Breast epithelium (tissue), 3 donors: ENCODE measurements at regions not wholly inside any gene's neighbourhood (a gene's known extent, or its start where the extent isn't known, plus 50 kb on each side); places are given as distances from the start of the nearest gene placed in this dataset.

Experiments
- POLR2AphosphoS5 ChIP-seq, 3 donors: sonication (generic); formaldehyde crosslinking; IDR thresholded peaks; one replicate each; pipeline ENCODE4 v1.6.1; 2017; ENCODE audit warnings: antibody characterized with exemption in 3 of 3
- TF ChIP-seq, protein P1 (sequence below), 3 donors: fragments of 450-650 bp; IDR thresholded peaks; one replicate each; pipeline ENCODE4 v1.5.1; 2016 to 2017; ENCODE audit warnings: antibody characterized with exemption in 3 of 3, mild to moderate bottlenecking in 3 of 3, moderate library complexity in 3 of 3

DNA sequence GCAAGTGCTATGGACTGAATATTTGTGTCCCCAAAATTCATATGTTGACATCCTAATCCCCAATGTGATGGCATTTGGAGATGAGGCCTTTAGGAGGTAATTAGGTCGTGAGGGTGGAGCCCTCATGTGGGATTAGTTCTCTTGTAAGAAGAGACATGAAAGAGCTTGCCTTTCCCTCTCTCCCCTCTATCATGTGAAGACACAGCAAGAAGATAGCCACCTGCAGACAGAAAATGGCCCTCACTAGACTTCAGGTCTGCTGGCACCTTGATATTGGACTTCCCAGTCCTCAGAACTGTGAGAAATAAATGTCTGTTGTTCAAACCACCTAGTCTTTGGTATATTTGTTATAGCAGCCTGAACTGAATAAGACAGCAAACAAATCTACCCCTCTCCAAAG is 75.1 kb upstream of the TBX20 start:
- TF ChIP-seq POLR2AphosphoS5 (IDR thresholded peaks at IDR 0.05) = no peak
- TF ChIP-seq, protein P1, sequence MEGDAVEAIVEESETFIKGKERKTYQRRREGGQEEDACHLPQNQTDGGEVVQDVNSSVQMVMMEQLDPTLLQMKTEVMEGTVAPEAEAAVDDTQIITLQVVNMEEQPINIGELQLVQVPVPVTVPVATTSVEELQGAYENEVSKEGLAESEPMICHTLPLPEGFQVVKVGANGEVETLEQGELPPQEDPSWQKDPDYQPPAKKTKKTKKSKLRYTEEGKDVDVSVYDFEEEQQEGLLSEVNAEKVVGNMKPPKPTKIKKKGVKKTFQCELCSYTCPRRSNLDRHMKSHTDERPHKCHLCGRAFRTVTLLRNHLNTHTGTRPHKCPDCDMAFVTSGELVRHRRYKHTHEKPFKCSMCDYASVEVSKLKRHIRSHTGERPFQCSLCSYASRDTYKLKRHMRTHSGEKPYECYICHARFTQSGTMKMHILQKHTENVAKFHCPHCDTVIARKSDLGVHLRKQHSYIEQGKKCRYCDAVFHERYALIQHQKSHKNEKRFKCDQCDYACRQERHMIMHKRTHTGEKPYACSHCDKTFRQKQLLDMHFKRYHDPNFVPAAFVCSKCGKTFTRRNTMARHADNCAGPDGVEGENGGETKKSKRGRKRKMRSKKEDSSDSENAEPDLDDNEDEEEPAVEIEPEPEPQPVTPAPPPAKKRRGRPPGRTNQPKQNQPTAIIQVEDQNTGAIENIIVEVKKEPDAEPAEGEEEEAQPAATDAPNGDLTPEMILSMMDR (IDR thresholded peaks at IDR 0.05) = no peak
